MV-4-11 (cell line): ENCODE measurements at regions not wholly inside any gene's neighbourhood (a gene's known extent, or its start where the extent isn't known, plus 50 kb on each side); places are given as distances from the start of the nearest gene placed in this dataset.

Experiments used
- DNase-seq: peaks from one replicate; lab custom pipeline; 2025; lab: John Stamatoyannopoulos, UW

DNA sequence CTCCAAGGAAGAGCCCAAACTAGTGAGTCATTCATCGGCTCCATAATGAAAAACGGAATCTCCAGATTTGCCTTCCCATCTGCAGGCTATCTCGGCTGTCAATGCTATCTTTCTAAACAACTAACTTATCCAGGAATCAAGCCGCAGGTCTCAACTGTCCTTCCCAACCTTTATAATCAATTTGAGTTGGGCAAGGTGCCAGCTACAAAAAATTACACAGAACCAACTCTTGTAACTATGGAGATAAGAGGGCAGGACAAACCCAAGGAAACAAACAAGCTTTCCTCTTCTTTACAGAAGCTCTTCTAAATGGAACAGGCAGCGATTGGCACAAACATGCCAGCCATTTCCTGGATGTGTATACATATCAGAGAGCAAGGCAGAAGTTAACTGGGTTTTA, 61.2 kb upstream of the RAI2 start:
- DNase-seq, result no peak

DNA sequence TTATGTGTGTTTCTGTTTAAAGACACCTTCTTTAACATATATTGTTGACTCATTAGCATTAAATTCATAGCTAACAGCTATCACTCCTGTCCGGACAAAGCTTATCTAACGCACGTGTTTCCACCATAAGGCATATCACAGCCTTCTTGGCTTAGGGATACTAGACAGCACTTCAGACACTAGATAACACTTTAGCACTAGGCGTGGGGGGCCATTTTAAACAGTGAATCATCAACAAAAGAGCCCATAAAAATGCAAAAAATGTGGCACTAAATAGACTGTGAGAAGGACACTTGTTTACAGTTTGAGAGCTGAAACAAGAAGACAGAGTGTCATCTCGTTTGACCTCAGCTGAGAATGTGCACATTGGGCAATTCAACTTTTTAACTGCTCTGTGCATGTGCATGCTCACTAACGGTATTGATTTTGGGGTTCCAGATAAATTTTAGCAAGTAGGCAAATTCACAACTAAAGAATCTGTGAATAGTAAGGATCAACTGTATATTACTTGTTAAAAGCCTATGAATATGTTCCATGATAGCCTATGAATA, 58.9 kb upstream of the RAI2 start:
- no peak for DNase-seq

DNA sequence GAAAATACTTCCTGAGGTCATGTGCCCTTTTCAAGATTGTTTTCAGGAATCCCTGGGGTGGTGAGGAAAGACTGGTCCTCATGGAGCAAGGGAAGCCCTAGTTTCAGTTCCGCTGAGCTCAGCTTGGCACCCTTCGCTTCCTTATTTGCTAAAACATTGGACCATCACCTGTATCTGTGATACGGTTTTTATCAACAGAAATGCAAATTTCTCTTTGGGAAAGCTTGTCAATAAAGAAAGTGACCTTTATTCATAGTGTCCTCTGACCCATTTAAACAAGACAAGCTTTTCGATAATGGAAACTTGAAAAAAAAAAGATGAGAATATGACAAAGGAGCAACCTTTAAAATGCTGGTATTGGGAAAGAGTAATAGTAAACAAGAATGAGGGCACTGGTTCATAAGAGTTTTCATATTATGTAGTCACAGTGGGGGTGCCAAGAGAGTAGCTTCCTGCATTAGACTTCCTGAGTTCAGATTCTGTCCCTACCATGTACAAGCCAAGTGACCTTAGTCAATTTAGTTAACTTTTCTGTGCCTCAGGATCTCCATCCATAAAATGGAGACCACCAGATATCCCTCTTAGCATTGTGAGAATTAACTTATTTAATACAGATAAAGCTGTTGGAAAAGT, 57.0 kb upstream of the RAI2 start:
- no peak for DNase-seq

DNA sequence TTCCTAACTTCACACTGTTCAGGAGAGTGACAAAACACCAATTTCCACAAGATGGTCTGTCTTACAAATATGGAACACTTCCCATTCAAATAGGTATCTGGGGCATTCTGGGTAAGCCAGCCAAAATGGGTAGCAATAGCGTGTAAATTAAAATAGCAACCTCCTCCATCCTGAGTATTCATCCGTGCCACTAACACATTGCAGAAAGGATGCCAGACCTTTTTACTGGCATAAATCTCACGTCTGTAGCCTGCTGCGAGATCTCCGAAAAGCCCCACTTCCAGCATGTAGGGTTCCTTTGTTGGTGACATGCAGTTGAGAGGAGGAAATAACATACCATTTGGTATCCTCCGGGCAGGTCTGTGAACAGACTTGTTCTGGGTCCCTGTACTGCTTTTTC, 52.7 kb upstream of the RAI2 start:
- no peak for DNase-seq
